HUES64 (cell line): ENCODE measurements at regions not wholly inside any gene's neighbourhood (a gene's known extent, or its start where the extent isn't known, plus 50 kb on each side); places are given as distances from the start of the nearest gene placed in this dataset.
"Not testable (repeated sequence)": the region's sequence is repeated elsewhere in the genome, so short reads cannot be mapped to it uniquely, and the experiment has no call there.

Source experiments
- H3K27ac ChIP-seq: 2 replicates; pipeline ENCODE4 v1.7.0; 2013; ENCODE audit warnings: low read depth, low read length, inconsistent platforms
- H3K27me3 ChIP-seq: 2 replicates; pipeline ENCODE4 v1.6.1; 2013; ENCODE audit warnings: mild to moderate bottlenecking, low read length; ENCODE audit not compliant: insufficient read depth
- H3K36me3 ChIP-seq: 2 replicates; pipeline ENCODE4 v1.6.1; 2013; ENCODE audit warnings: mild to moderate bottlenecking, low read length; ENCODE audit not compliant: insufficient read depth
- H3K4me1 ChIP-seq: 2 replicates; pipeline ENCODE4 v1.6.1; 2013; ENCODE audit warnings: mild to moderate bottlenecking, low read length, moderate library complexity; ENCODE audit not compliant: insufficient read depth
- H3K4me3 ChIP-seq: 2 replicates; pipeline ENCODE4 v1.5.1; 2013; ENCODE audit warnings: mild to moderate bottlenecking, low read length, moderate library complexity
- H3K9ac ChIP-seq: 2 replicates; pipeline ENCODE4 v1.6.1; 2013; ENCODE audit warnings: mild to moderate bottlenecking, low read depth, low read length
- H3K9me3 ChIP-seq: 2 replicates; pipeline ENCODE4 v1.6.1; 2013; ENCODE audit warnings: low read depth, low read length; ENCODE audit not compliant: insufficient read depth
- WGBS: fragments of 150-250, 120-280 bp; methylation state at CpG from one replicate; pipeline ENCODE4 v1.1.7; 2013; ENCODE audit warnings: missing lambda C conversion rate; 5-methylcytosine and 5-hydroxymethylcytosine counted together

- not testable (repeated sequence) for H3K27me3 ChIP-seq, H3K4me3 ChIP-seq, H3K9ac ChIP-seq, H3K4me1 ChIP-seq, H3K27ac ChIP-seq, H3K9me3 ChIP-seq, H3K36me3 ChIP-seq
- 100% methylated on average over 4 of the region's 10 CpGs for WGBS
Observed at GRCh38 chr1:144066071-144066813, 94.5 kb upstream of the FAM72C start.

DNA sequence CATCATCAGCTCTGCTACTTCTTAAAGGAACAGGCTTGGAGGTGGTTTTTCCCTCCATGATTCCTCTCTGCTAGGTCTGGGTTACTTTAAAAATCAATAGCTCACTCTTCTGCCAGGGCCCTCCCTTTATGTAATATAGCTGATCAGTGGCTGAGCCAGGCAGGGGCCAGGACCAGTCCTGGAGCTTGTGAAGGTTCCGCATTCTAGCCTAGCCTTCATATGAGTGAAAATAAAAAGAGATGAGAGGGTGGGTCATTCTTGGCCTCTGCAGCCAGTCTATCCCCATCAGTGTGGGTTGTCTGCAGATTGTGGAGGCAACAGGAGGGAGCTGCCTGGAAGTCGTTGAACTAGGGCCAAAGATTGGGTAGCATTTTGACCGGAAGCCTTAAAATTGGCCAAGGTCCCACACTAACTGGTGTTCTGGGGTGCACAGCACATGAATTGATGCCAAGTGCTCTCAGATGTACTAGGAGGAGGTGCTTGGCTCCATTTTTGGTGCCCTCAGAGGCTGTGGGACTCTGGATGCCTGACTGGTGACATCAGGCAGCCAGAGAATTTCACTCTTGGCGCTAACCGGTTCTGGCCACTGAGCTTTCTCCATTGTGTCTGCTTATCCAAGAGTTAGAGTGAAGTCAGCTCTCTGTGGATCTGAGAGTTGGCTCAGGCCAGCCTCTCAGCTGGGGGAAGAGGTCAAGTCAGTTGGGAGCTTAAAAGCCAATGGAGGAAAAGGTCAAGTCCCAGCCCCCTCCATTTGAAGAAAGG is 93.7 kb upstream of the FAM72C start:
- not testable (repeated sequence) for H3K9ac ChIP-seq, H3K9me3 ChIP-seq, H3K27ac ChIP-seq, H3K4me3 ChIP-seq, H3K4me1 ChIP-seq, H3K36me3 ChIP-seq, H3K27me3 ChIP-seq
- WGBS: no CpG with 5 or more reads among the region's 5 CpGs

- H3K27me3 ChIP-seq, H3K27ac ChIP-seq, H3K36me3 ChIP-seq, H3K4me3 ChIP-seq, H3K9ac ChIP-seq, H3K9me3 ChIP-seq, H3K4me1 ChIP-seq: not testable (repeated sequence)
- WGBS: no CpG with 5 or more reads among the region's 5 CpGs
Observed at GRCh38 chr1:144049365-144049764, 77.6 kb upstream of the FAM72C start.

GRCh38 chr1:144046645-144047044 is 74.9 kb upstream of the FAM72C start:
- no CpG with 5 or more reads among the region's 3 CpGs for WGBS
- not testable (repeated sequence) for H3K4me1 ChIP-seq

GRCh38 chr1:144045751-144046546 is 74.2 kb upstream of the FAM72C start:
- H3K4me3 ChIP-seq, H3K27ac ChIP-seq, H3K36me3 ChIP-seq, H3K27me3 ChIP-seq, H3K9me3 ChIP-seq, H3K9ac ChIP-seq, H3K4me1 ChIP-seq: not testable (repeated sequence)
- whole genome bisulfite sequencing: 67% methylated on average over 3 of the region's 13 CpGs

More at GRCh38 chr1:144046645-144047044, 74.9 kb upstream of the FAM72C start:
- H3K27me3 ChIP-seq, H3K9ac ChIP-seq, H3K4me3 ChIP-seq, H3K36me3 ChIP-seq, H3K9me3 ChIP-seq, H3K27ac ChIP-seq: not testable (repeated sequence)

DNA sequence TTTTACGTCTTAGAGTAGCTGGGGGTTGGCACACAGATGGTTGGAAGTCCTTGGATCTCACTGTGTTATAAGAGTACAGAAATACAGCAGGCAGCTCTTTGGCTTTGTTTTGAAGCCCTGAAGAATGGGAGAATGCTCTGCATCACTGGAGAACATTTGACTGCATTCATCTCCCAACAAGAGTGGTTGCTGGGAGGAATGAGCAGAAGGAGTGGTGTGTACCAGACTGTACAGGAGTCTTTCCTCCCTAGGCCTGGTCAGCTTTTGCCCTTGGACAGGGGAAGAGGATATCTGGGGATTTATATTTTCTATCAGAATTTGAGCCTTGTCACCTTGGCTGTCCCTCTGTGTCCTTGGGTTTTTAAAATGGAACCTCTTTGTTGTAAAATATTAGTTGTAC is 70.5 kb upstream of the FAM72C start:
- H3K4me3 ChIP-seq, H3K9me3 ChIP-seq: not testable (repeated sequence)
- no CpG with 5 or more reads among the region's 1 CpG for WGBS

GRCh38 chr1:144040293-144040692 is 68.5 kb upstream of the FAM72C start:
- not testable (repeated sequence) for H3K9me3 ChIP-seq, H3K36me3 ChIP-seq, H3K27me3 ChIP-seq, H3K9ac ChIP-seq, H3K4me3 ChIP-seq, H3K27ac ChIP-seq, H3K4me1 ChIP-seq
- no CpG with 5 or more reads among the region's 3 CpGs for WGBS

More for the DNA sequence above, 70.5 kb upstream of the FAM72C start:
- not testable (repeated sequence) for H3K9ac ChIP-seq, H3K27me3 ChIP-seq, H3K27ac ChIP-seq, H3K4me1 ChIP-seq, H3K36me3 ChIP-seq

DNA sequence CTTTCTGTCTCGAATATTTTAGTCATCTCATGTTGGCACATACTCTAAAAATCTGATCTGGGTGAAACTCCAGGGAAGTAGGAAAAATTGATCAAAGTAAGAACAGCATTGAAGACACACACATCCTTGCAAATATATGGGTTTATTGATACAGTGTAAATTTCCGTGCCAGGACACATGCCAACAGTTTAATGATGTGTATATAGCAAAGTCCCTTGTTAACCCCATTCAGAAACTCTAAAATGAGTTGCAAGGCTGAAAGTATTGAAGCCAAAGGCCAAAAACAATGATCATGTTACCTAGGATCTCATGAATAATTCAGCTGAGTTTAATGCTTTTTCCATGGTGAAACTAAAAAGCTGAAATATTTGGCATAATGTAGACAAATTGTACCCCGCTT is 62.3 kb upstream of the FAM72C start:
- H3K9ac ChIP-seq, H3K27me3 ChIP-seq, H3K36me3 ChIP-seq, H3K4me3 ChIP-seq, H3K4me1 ChIP-seq, H3K27ac ChIP-seq, H3K9me3 ChIP-seq: not testable (repeated sequence)
- WGBS: no CpG with 5 or more reads among the region's 3 CpGs

- H3K36me3 ChIP-seq, H3K9ac ChIP-seq, H3K4me1 ChIP-seq, H3K9me3 ChIP-seq, H3K27me3 ChIP-seq, H3K27ac ChIP-seq, H3K4me3 ChIP-seq: not testable (repeated sequence)
- WGBS: no CpG with 5 or more reads among the region's 2 CpGs
Observed at GRCh38 chr1:144031550-144031949, 59.8 kb upstream of the FAM72C start.

DNA sequence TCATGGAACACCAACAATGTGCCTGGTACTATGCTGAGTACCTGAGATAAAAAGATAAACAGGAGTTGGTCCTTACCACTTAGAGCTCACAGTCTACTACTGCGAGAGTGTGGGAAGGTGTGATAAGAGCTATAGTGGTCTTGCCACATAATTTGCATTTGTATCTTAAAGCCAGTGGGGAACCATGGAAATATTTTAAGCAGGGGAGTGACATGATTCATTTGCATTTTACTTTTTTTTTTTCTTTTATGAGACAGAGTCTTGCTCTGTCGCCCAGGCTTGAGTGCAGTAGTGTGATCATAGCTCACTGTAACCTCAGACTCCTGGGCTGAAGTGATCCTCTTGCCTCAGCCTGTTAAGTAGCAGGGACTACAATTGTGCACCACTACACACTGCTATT is 54.2 kb upstream of the FAM72C start:
- whole genome bisulfite sequencing: no CpG with 5 or more reads among the region's 2 CpGs
- not testable (repeated sequence) for H3K9ac ChIP-seq, H3K9me3 ChIP-seq, H3K36me3 ChIP-seq, H3K27me3 ChIP-seq, H3K4me1 ChIP-seq, H3K27ac ChIP-seq, H3K4me3 ChIP-seq

GRCh38 chr1:144021690-144022384 is 50.1 kb upstream of the FAM72C start:
- H3K9ac ChIP-seq, H3K27me3 ChIP-seq, H3K27ac ChIP-seq, H3K36me3 ChIP-seq, H3K4me3 ChIP-seq, H3K9me3 ChIP-seq, H3K4me1 ChIP-seq: not testable (repeated sequence)
- WGBS: no CpG with 5 or more reads among the region's 5 CpGs
